B cell (primary cell): ENCODE measurements at regions not wholly inside any gene's neighbourhood (a gene's known extent, or its start where the extent isn't known, plus 50 kb on each side); places are given as distances from the start of the nearest gene placed in this dataset.

ENCODE experiments used
- ATAC-seq: fragments of 200-7000 bp; cut with Tn5 transposase; one replicate; pipeline ENCODE4 v1.10.0; 2021; ENCODE audit warnings: low read depth, mild to moderate bottlenecking, moderate number of reproducible peaks, moderate library complexity
- CTCF ChIA-PET: fragments of 350-600 bp; sonication (Branson Sonifier 250); formaldehyde crosslinking; loops from one replicate; lab custom pipeline; 2021; ENCODE audit warnings: antibody characterized with exemption, inconsistent platforms; lab: Charles Lee
- POLR2A ChIA-PET: fragments of 350-600 bp; sonication (Branson Sonifier 250); formaldehyde crosslinking; loops from one replicate; lab custom pipeline; 2021; ENCODE audit warnings: antibody characterized with exemption; lab: Charles Lee
- DNase-seq: peaks from one replicate; pipeline ENCODE4 v3.0.0; 2013
- H2AFZ ChIP-seq: 2 replicates; pipeline ENCODE4 v1.6.1; 2012; ENCODE audit warnings: mild to moderate bottlenecking, low read depth, low read length; ENCODE audit not compliant: insufficient read depth, poor library complexity, severe bottlenecking
- H3K27ac ChIP-seq, 2 donors: 1 replicate in 1 of 2; 2 replicates in 1 of 2; pipeline ENCODE4 v1.5.1; 2012 to 2013; ENCODE audit warnings: low read length in 2 of 2, mild to moderate bottlenecking in 2 of 2, moderate library complexity in 1 of 2
- H3K27me3 ChIP-seq, 4 experiments: fragments of 200-600 bp in 1 of 4; sonication (generic) in 1 of 4; replicated peaks in 1 of 4; 1 replicate in 2 of 4; 2 replicates in 2 of 4; pipeline versions ENCODE4 v1.6.1 to v1.7.0; 2013 to 2016; ENCODE audit warnings: low read length in 3 of 4, mild to moderate bottlenecking in 2 of 4, mixed read lengths in 1 of 4, moderate library complexity in 1 of 4; ENCODE audit not compliant: insufficient read depth in 4 of 4, control insufficient read depth in 3 of 4; ENCODE audit errors: control extremely low read depth in 1 of 4
- H3K36me3 ChIP-seq, 2 experiments: replicated peaks in 1 of 2; 1 replicate in 1 of 2; 2 replicates in 1 of 2; pipeline versions ENCODE4 v1.6.1 to v1.7.1; 2013; ENCODE audit warnings: low read length in 1 of 2; ENCODE audit not compliant: insufficient read depth in 2 of 2, control insufficient read depth in 1 of 2; ENCODE audit errors: control extremely low read depth in 1 of 2, extremely low read depth in 1 of 2
- H3K4me1 ChIP-seq, 2 donors: fragments of 200-600 bp in 1 of 2; sonication (generic) in 1 of 2; 1 replicate in 1 of 2; 2 replicates in 1 of 2; pipeline versions ENCODE4 v1.5.1 to v1.6.1; 2013 to 2017; ENCODE audit warnings: low read length in 2 of 2; ENCODE audit not compliant: control insufficient read depth in 2 of 2, insufficient read depth in 2 of 2
- H3K4me2 ChIP-seq: replicated peaks from 2 replicates; pipeline ENCODE3; 2012; ENCODE audit warnings: mild to moderate bottlenecking, low read depth, low read length; ENCODE audit not compliant: poor library complexity, severe bottlenecking
- H3K4me3 ChIP-seq, 5 experiments: fragments of 200-600 bp in 1 of 5; sonication (generic) in 1 of 5; 1 replicate in 3 of 5; 2 replicates in 2 of 5; pipeline versions ENCODE4 v1.5.1 to v1.7.0; 2011 to 2016; ENCODE audit warnings: low read length in 4 of 5, mild to moderate bottlenecking in 4 of 5, low read depth in 2 of 5, control low read depth in 1 of 5, moderate library complexity in 1 of 5; ENCODE audit not compliant: insufficient read depth in 1 of 5; ENCODE audit errors: control extremely low read depth in 1 of 5, extremely low read depth in 1 of 5
- H3K79me2 ChIP-seq: fragments of 200-600 bp; sonication (generic); one replicate; pipeline ENCODE4 v1.6.0; 2016; ENCODE audit warnings: low read length; ENCODE audit not compliant: control insufficient read depth, insufficient read depth
- H3K9ac ChIP-seq: fragments of 200-600 bp; sonication (generic); 2 replicates; pipeline ENCODE4 v1.6.1; 2017; ENCODE audit warnings: mild to moderate bottlenecking, low read length, moderate library complexity
- H3K9me3 ChIP-seq, 3 donors: one replicate each; pipeline versions ENCODE4 v1.6.1 to v1.7.1; 2013; ENCODE audit warnings: low read length in 2 of 3; ENCODE audit not compliant: control insufficient read depth in 2 of 3, insufficient read depth in 1 of 3; ENCODE audit errors: control extremely low read depth in 1 of 3
- H4K20me1 ChIP-seq: 2 replicates; pipeline ENCODE4 v1.6.0; 2012; ENCODE audit warnings: mild to moderate bottlenecking, low read length; ENCODE audit not compliant: insufficient read depth, control insufficient read depth, poor library complexity, severe bottlenecking
- H3K27ac Mint-ChIP-seq: one replicate; pipeline ENCODE4 v1.8.0; 2021; ENCODE audit warnings: mixed read lengths
- H3K27me3 Mint-ChIP-seq: one replicate; pipeline ENCODE4 v1.8.0; 2021; ENCODE audit warnings: mixed read lengths
- H3K4me1 Mint-ChIP-seq: one replicate; pipeline ENCODE4 v1.8.0; 2021; ENCODE audit warnings: mixed read lengths
- H3K4me3 Mint-ChIP-seq: one replicate; pipeline ENCODE4 v1.8.0; 2021; ENCODE audit warnings: mixed read lengths
- H3K9me3 Mint-ChIP-seq: one replicate; pipeline ENCODE4 v1.8.0; 2022; ENCODE audit warnings: mixed read lengths; ENCODE audit not compliant: insufficient read depth
- EZH2 ChIP-seq: IDR thresholded peaks from 2 replicates; pipeline ENCODE4 v1.6.1; 2012; ENCODE audit warnings: borderline replicate concordance, low read depth, mild to moderate bottlenecking, moderate library complexity, low read length; ENCODE audit not compliant: insufficient read depth, poor library complexity, severe bottlenecking
- WGBS: methylation state at CpG from one replicate; pipeline ENCODE4 v1.1.5; 2013; ENCODE audit warnings: missing lambda C conversion rate; ENCODE audit not compliant: insufficient coverage; 5-methylcytosine and 5-hydroxymethylcytosine counted together
- intact Hi-C: fragments of 100-400 bp; cut with micrococcal nuclease; formaldehyde crosslinking; loops from one replicate; pipeline ENCODE4 v1.10.0; 2022
- TF ChIP-seq, protein P1 (sequence below): fragments of 200-600 bp; IDR thresholded peaks from one replicate; pipeline ENCODE4 v1.8.0; 2022; ENCODE audit warnings: antibody characterized with exemption, mild to moderate bottlenecking

DNA sequence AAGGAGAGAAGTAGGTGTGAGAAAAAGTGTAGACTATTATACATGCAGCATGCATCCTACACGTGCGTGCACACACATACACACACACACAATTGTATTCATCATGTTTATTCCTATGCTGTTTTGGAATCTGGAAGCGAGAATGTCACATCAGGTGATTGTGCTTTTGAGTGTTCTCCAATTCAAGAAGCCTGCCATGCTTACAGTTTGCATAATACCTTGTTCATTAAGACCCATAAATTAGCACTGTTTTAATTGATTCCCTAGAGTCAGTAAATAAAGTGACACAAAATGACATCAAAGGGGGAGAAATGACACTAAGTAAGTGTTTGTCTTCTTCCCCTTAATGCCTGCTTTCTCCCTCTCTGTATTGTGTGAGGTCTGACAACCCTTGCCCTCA is 336.1 kb upstream of the IGFBP7 start:
- intact Hi-C loops, result no loop called here

DNA sequence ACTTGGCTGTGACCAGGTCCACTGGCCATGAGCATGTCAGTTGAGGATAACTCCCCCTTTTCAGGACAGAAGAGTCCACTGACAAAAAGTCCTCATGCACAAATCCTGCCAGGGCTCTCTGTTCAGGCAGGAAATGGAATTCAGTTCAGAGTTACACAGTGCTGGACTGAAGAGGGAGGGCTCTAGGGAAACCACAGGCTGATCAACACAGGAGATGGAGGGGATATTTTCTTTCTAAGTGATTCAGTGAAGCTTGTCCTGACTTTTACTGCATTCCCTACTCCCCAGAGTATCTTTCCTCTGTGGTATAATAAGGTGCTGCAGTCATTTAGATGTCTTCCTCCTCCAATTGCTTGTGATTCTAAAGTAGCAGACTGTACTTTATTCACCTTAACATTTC is 335.5 kb upstream of the IGFBP7 start:
- no peak overlapping the region for H3K27ac Mint-ChIP-seq
- ATAC-seq (no peak), DNase-seq (no peak)
- Histone ChIP-seq H3K27me3 (no peaks in the 10 kb centered on the region), H3K79me2 (no peaks in the 10 kb centered on the region), H3K4me3 (no peak overlapping the region), H3K9me3 (peaks cover 0 to 9% (median 0%) of the 10 kb centered on the region in 3 donors), H3K4me2 (no peak overlapping the region), H2AFZ (no peak overlapping the region), H3K9ac (no peak overlapping the region), H3K27ac (no peak overlapping the region), H3K36me3 (no peaks in the 10 kb centered on the region), H4K20me1 (no peaks in the 10 kb centered on the region), H3K4me1 (no peaks in the 10 kb centered on the region)
- ChIA-PET CTCF (no interaction called here), POLR2A (no interaction called here)
- intact Hi-C loops, result no loop called here
- TF ChIP-seq, protein P1, sequence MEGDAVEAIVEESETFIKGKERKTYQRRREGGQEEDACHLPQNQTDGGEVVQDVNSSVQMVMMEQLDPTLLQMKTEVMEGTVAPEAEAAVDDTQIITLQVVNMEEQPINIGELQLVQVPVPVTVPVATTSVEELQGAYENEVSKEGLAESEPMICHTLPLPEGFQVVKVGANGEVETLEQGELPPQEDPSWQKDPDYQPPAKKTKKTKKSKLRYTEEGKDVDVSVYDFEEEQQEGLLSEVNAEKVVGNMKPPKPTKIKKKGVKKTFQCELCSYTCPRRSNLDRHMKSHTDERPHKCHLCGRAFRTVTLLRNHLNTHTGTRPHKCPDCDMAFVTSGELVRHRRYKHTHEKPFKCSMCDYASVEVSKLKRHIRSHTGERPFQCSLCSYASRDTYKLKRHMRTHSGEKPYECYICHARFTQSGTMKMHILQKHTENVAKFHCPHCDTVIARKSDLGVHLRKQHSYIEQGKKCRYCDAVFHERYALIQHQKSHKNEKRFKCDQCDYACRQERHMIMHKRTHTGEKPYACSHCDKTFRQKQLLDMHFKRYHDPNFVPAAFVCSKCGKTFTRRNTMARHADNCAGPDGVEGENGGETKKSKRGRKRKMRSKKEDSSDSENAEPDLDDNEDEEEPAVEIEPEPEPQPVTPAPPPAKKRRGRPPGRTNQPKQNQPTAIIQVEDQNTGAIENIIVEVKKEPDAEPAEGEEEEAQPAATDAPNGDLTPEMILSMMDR, result no peak
- TF ChIP-seq EZH2, result no peak
- H3K4me1 Mint-ChIP-seq, result no peaks in the 10 kb centered on the region
- H3K27me3 Mint-ChIP-seq, result no peaks in the 10 kb centered on the region
- H3K4me3 Mint-ChIP-seq, result no peak overlapping the region
- H3K9me3 Mint-ChIP-seq, result no peaks in the 10 kb centered on the region

More for the DNA sequence above, 336.1 kb upstream of the IGFBP7 start:
- peaks cover 0 to 6% (median 0%) of the 10 kb centered on the region in 3 donors for H3K9me3 ChIP-seq
- no peak overlapping the region for H3K4me3 Mint-ChIP-seq
- 100% methylated on average over 1 of the region's 3 CpGs for WGBS
- ATAC-seq (no peak), DNase-seq (no peak)
- no peaks in the 10 kb centered on the region for H3K27me3 Mint-ChIP-seq
- TF ChIP-seq EZH2, result no peak
- TF ChIP-seq, protein P1, result no peak
- H3K27me3 ChIP-seq, result no peaks in the 10 kb centered on the region
- H3K79me2 ChIP-seq, result no peaks in the 10 kb centered on the region
- no peaks in the 10 kb centered on the region for H3K36me3 ChIP-seq
- no peak overlapping the region for H3K4me2 ChIP-seq
- H4K20me1 ChIP-seq, result no peaks in the 10 kb centered on the region
- H3K4me1 ChIP-seq, result no peaks in the 10 kb centered on the region
- no peak overlapping the region for H2AFZ ChIP-seq
- no peak overlapping the region for H3K27ac ChIP-seq
- no peaks in the 10 kb centered on the region for H3K9me3 Mint-ChIP-seq
- H3K4me1 Mint-ChIP-seq, result no peaks in the 10 kb centered on the region
- no peak overlapping the region for H3K4me3 ChIP-seq
- CTCF ChIA-PET, result no interaction called here
- POLR2A ChIA-PET, result no interaction called here
- H3K9ac ChIP-seq, result no peak overlapping the region
- no peak overlapping the region for H3K27ac Mint-ChIP-seq
